ENCODE measurements at regions not wholly inside any gene's neighbourhood (a gene's known extent, or its start where the extent isn't known, plus 50 kb on each side); places are given as distances from the start of the nearest gene placed in this dataset.

- no peaks in the 10 kb centered on the region for H3K27me3 Mint-ChIP-seq (ENCODE audit: insufficient read depth, low read depth, poor library complexity)
- no peak overlapping the region for H3K4me2 ChIP-seq
- H3F3A ChIP-seq (replicated peaks; ENCODE audit: low read depth), result no peaks in the 10 kb centered on the region
- no peak overlapping the region for H3K27ac Mint-ChIP-seq
- H3K9me2 ChIP-seq (ENCODE audit: insufficient read depth), result 0 out of 2 replicates have a peak, but pooled peaks cover 4% of the 10 kb centered on the region
- no peaks in the 10 kb centered on the region; the same call in 1 of the 2 replicates for H3K4me1 ChIP-seq (ENCODE audit: insufficient read depth)
- no peaks in the 10 kb centered on the region for H3K79me2 ChIP-seq (replicated peaks; ENCODE audit: insufficient read depth)
- H3K36me3 Mint-ChIP-seq (ENCODE audit: low read depth), result no peaks in the 10 kb centered on the region
- peaks cover 24% of the 10 kb centered on the region; the same call in 2 of the 3 replicates for H3K4me1 Mint-ChIP-seq
- H2AFZ ChIP-seq, result no peak overlapping the region
- no peak overlapping the region for H3K4me3 ChIP-seq
- no peak for TF ChIP-seq JUNB (IDR thresholded peaks at IDR 0.05; ENCODE audit: unreplicated experiment)
- TF ChIP-seq, protein P1, sequence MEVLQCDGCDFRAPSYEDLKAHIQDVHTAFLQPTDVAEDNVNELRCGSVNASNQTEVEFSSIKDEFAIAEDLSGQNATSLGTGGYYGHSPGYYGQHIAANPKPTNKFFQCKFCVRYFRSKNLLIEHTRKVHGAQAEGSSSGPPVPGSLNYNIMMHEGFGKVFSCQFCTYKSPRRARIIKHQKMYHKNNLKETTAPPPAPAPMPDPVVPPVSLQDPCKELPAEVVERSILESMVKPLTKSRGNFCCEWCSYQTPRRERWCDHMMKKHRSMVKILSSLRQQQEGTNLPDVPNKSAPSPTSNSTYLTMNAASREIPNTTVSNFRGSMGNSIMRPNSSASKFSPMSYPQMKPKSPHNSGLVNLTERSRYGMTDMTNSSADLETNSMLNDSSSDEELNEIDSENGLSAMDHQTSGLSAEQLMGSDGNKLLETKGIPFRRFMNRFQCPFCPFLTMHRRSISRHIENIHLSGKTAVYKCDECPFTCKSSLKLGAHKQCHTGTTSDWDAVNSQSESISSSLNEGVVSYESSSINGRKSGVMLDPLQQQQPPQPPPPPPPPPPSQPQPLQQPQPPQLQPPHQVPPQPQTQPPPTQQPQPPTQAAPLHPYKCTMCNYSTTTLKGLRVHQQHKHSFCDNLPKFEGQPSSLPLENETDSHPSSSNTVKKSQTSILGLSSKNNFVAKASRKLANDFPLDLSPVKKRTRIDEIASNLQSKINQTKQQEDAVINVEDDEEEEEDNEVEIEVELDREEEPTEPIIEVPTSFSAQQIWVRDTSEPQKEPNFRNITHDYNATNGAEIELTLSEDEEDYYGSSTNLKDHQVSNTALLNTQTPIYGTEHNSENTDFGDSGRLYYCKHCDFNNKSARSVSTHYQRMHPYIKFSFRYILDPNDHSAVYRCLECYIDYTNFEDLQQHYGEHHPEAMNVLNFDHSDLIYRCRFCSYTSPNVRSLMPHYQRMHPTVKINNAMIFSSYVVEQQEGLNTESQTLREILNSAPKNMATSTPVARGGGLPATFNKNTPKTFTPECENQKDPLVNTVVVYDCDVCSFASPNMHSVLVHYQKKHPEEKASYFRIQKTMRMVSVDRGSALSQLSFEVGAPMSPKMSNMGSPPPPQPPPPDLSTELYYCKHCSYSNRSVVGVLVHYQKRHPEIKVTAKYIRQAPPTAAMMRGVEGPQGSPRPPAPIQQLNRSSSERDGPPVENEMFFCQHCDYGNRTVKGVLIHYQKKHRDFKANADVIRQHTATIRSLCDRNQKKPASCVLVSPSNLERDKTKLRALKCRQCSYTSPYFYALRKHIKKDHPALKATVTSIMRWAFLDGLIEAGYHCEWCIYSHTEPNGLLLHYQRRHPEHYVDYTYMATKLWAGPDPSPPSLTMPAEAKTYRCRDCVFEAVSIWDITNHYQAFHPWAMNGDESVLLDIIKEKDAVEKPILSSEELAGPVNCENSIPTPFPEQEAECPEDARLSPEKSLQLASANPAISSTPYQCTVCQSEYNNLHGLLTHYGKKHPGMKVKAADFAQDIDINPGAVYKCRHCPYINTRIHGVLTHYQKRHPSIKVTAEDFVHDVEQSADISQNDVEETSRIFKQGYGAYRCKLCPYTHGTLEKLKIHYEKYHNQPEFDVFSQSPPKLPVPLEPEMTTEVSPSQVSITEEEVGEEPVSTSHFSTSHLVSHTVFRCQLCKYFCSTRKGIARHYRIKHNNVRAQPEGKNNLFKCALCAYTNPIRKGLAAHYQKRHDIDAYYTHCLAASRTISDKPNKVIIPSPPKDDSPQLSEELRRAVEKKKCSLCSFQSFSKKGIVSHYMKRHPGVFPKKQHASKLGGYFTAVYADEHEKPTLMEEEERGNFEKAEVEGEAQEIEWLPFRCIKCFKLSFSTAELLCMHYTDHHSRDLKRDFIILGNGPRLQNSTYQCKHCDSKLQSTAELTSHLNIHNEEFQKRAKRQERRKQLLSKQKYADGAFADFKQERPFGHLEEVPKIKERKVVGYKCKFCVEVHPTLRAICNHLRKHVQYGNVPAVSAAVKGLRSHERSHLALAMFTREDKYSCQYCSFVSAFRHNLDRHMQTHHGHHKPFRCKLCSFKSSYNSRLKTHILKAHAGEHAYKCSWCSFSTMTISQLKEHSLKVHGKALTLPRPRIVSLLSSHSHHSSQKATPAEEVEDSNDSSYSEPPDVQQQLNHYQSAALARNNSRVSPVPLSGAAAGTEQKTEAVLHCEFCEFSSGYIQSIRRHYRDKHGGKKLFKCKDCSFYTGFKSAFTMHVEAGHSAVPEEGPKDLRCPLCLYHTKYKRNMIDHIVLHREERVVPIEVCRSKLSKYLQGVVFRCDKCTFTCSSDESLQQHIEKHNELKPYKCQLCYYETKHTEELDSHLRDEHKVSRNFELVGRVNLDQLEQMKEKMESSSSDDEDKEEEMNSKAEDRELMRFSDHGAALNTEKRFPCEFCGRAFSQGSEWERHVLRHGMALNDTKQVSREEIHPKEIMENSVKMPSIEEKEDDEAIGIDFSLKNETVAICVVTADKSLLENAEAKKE (CRISPR knock-in tag; IDR thresholded peaks at IDR 0.05), result no peak
- TF ChIP-seq POLR2AphosphoS5 (IDR thresholded peaks at IDR 0.05; ENCODE audit: low read depth), result no peak
- no peak for TF ChIP-seq CREB1 (CRISPR knock-in tag; IDR thresholded peaks at IDR 0.05; ENCODE audit: low read depth)
- no peak for ATAC-seq
- H3K27me3 ChIP-seq (ENCODE audit: insufficient read depth), result no peaks in the 10 kb centered on the region
- H3K9me3 Mint-ChIP-seq, result no peaks in the 10 kb centered on the region
- H3K4me3 Mint-ChIP-seq, result no peak overlapping the region
- no peaks in the 10 kb centered on the region for H3K36me3 ChIP-seq (ENCODE audit: insufficient read depth)
- no peaks in the 10 kb centered on the region; the same call in 1 of the 2 replicates for H4K20me1 ChIP-seq (replicated peaks; ENCODE audit: insufficient read depth)
- no peak for DNase-seq (ENCODE audit: low spot score)
- no peak overlapping the region for H3K27ac ChIP-seq (ENCODE audit: low read depth)
These were observed 706.4 kb downstream of the SORCS3 start for GRCh38 chr10:105347487-105347886.

DNA sequence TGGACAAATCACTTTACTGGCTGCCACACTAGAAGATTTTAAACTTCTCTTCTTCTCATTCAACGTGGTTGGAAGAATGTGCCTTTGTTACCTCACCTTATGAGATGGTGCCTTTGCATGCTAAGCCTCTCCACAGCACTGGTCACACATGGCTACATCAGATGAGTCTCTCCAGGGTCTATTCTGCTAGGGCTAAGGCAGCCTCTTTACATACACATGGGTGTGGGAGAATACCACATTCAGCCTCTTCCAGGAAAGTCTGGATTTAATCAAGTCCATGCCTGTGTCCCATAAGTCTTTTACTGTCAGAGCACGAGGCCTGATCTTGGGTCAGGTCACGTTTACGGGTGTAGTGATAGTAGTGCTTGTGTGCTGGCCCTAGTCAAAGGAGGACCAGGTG is 701.5 kb downstream of the SORCS3 start:
- H3K36me3 Mint-ChIP-seq (ENCODE audit: low read depth), result no peaks in the 10 kb centered on the region
- no peaks in the 10 kb centered on the region for H3K79me2 ChIP-seq (replicated peaks; ENCODE audit: insufficient read depth)
- no peak overlapping the region for H3K4me3 ChIP-seq
- TF ChIP-seq, protein P1 (CRISPR knock-in tag; IDR thresholded peaks at IDR 0.05), result no peak
- no peak for TF ChIP-seq JUNB (IDR thresholded peaks at IDR 0.05; ENCODE audit: unreplicated experiment)

More for the DNA sequence above, 701.5 kb downstream of the SORCS3 start:
- Histone ChIP-seq H3K36me3 (ENCODE audit: insufficient read depth) (no peaks in the 10 kb centered on the region), H2AFZ (no peak overlapping the region), H3K27ac (ENCODE audit: low read depth) (no peak overlapping the region), H3K4me2 (no peak overlapping the region), H3K4me1 (ENCODE audit: insufficient read depth) (peaks cover 3% of the 10 kb centered on the region; the same call in 1 of the 2 replicates), H3F3A (replicated peaks; ENCODE audit: low read depth) (no peaks in the 10 kb centered on the region), H3K9me2 (ENCODE audit: insufficient read depth) (0 out of 2 replicates have a peak, but pooled peaks cover 3% of the 10 kb centered on the region), H3K27me3 (ENCODE audit: insufficient read depth) (no peaks in the 10 kb centered on the region), H4K20me1 (replicated peaks; ENCODE audit: insufficient read depth) (no peaks in the 10 kb centered on the region)
- DNase-seq (ENCODE audit: low spot score), result no peak
- Mint-ChIP-seq H3K27ac (no peak overlapping the region), H3K9me3 (no peaks in the 10 kb centered on the region), H3K27me3 (ENCODE audit: insufficient read depth, low read depth, poor library complexity) (peaks cover 3% of the 10 kb centered on the region), H3K4me1 (peaks cover 16% of the 10 kb centered on the region), H3K4me3 (no peak overlapping the region)
- ATAC-seq, result no peak

Data from GM23338 (cell line).